ENCODE measurements at regions not wholly inside any gene's neighbourhood (a gene's known extent, or its start where the extent isn't known, plus 50 kb on each side); places are given as distances from the start of the nearest gene placed in this dataset.

DNA sequence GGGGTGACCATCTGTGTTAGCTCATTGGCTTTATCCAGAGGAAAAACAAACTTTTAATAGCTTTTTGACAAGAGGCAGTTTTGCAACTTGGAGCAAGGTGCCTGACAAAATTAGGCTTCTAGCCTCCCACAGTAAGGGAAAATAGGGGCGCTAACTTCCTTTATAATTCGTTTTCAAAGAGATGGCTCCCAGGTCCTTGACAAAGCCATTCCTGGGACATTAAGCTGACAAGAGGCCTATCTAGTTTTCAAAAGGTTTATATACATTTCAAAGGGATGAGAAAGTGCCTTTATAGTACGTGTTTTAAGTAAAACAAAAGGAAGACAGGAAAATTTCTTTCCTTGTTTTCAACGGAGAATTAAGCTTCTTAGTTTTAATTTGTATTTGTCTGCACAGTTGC, 159.4 kb upstream of the GCFC2 start:
- TF ChIP-seq EZH2 (IDR thresholded peaks at IDR 0.05; ENCODE audit: insufficient read depth, poor library complexity, severe bottlenecking) (no peak), EZH2phosphoT487 (IDR thresholded peaks at IDR 0.05; ENCODE audit: insufficient read depth, low read depth) (no peak)

Measured in GM23248 (cell line).